Activated CD8-positive, alpha-beta memory T cell treated with anti-CD3 and anti-CD28 coated beads, Interleukin-2, amount 10 ng/mL, durations not matched to agents 7 days and 5 days (primary cell): ENCODE measurements at regions not wholly inside any gene's neighbourhood (a gene's known extent, or its start where the extent isn't known, plus 50 kb on each side); places are given as distances from the start of the nearest gene placed in this dataset.
"Not testable (repeated sequence)": the region's sequence is repeated elsewhere in the genome, so short reads cannot be mapped to it uniquely, and the experiment has no call there.

ENCODE experiments used
- ATAC-seq: fragments of 150-1000 bp; cut with Tn5 transposase; one replicate; pipeline ENCODE4 v1.10.0; 2021; ENCODE audit warnings: moderate library complexity
- CTCF ChIA-PET: fragments of 350-600 bp; sonication (Branson Sonifier 250); formaldehyde crosslinking; loops from one replicate; lab custom pipeline; 2021; ENCODE audit warnings: antibody characterized with exemption; lab: Charles Lee
- DNase-seq: peaks from one replicate; pipeline ENCODE4 v3.0.0-alpha.2; 2020
- H3K27ac Mint-ChIP-seq: one replicate; pipeline ENCODE4 v1.8.0; 2021; ENCODE audit warnings: mild to moderate bottlenecking, mixed read lengths
- H3K27me3 Mint-ChIP-seq: one replicate; pipeline ENCODE4 v1.8.0; 2021; ENCODE audit warnings: mixed read lengths
- H3K36me3 Mint-ChIP-seq: one replicate; pipeline ENCODE4 v1.8.0; 2021; ENCODE audit warnings: mild to moderate bottlenecking, mixed read lengths
- H3K4me1 Mint-ChIP-seq: one replicate; pipeline ENCODE4 v1.8.0; 2021; ENCODE audit warnings: mixed read lengths
- H3K4me3 Mint-ChIP-seq: one replicate; pipeline ENCODE4 v1.8.0; 2021; ENCODE audit warnings: mild to moderate bottlenecking, moderate library complexity, mixed read lengths
- H3K9me3 Mint-ChIP-seq: one replicate; pipeline ENCODE4 v1.8.0; 2022; ENCODE audit warnings: low read depth, mixed read lengths

GRCh38 chr21:16117851-16118590, 388.2 kb downstream of the USP25 start:
- no peaks in the 10 kb centered on the region for H3K36me3 Mint-ChIP-seq
- CTCF ChIA-PET, result no interaction called here
- no peak overlapping the region for H3K27ac Mint-ChIP-seq
- H3K4me1 Mint-ChIP-seq, result no peaks in the 10 kb centered on the region
- DNase-seq (no peak), ATAC-seq (no peak)
- H3K9me3 Mint-ChIP-seq, result peaks cover 3% of the 10 kb centered on the region
- H3K27me3 Mint-ChIP-seq, result no peaks in the 10 kb centered on the region
- H3K4me3 Mint-ChIP-seq, result no peak overlapping the region

- no peak for ATAC-seq
- Mint-ChIP-seq H3K27ac (no peak overlapping the region), H3K36me3 (no peaks in the 10 kb centered on the region), H3K4me3 (no peak overlapping the region), H3K27me3 (no peaks in the 10 kb centered on the region), H3K4me1 (no peaks in the 10 kb centered on the region), H3K9me3 (no peaks in the 10 kb centered on the region)
- DNase-seq, result no peak
- CTCF ChIA-PET, result no interaction called here
Observed at GRCh38 chr21:16124378-16125138, 394.8 kb downstream of the USP25 start.

- no peak overlapping the region for H3K27ac Mint-ChIP-seq
- no peaks in the 10 kb centered on the region for H3K9me3 Mint-ChIP-seq
- H3K36me3 Mint-ChIP-seq, result no peaks in the 10 kb centered on the region
- ATAC-seq, result no peak
- no peak overlapping the region for H3K4me3 Mint-ChIP-seq
- DNase-seq, result no peak
- no peaks in the 10 kb centered on the region for H3K4me1 Mint-ChIP-seq
- CTCF ChIA-PET, result no interaction called here
- H3K27me3 Mint-ChIP-seq, result no peaks in the 10 kb centered on the region
Observed at GRCh38 chr21:16125274-16125673, 395.5 kb downstream of the USP25 start.

GRCh38 chr21:16132453-16132852, 402.7 kb downstream of the USP25 start:
- H3K27ac Mint-ChIP-seq, H3K4me1 Mint-ChIP-seq, ATAC-seq, H3K4me3 Mint-ChIP-seq, H3K9me3 Mint-ChIP-seq, CTCF ChIA-PET, H3K36me3 Mint-ChIP-seq, H3K27me3 Mint-ChIP-seq, DNase-seq: not testable (repeated sequence)

GRCh38 chr21:16133248-16133647, 403.5 kb downstream of the USP25 start:
- no peaks in the 10 kb centered on the region for H3K9me3 Mint-ChIP-seq
- H3K27ac Mint-ChIP-seq, result no peak overlapping the region

GRCh38 chr21:16134134-16134533, 404.4 kb downstream of the USP25 start:
- Mint-ChIP-seq H3K36me3 (no peaks in the 10 kb centered on the region), H3K9me3 (no peaks in the 10 kb centered on the region)
- CTCF ChIA-PET, result no interaction called here

More at GRCh38 chr21:16133248-16133647, 403.5 kb downstream of the USP25 start:
- no peaks in the 10 kb centered on the region for H3K27me3 Mint-ChIP-seq
- ATAC-seq (no peak), DNase-seq (no peak)
- H3K36me3 Mint-ChIP-seq, result no peaks in the 10 kb centered on the region
- H3K4me3 Mint-ChIP-seq, result no peak overlapping the region
- H3K4me1 Mint-ChIP-seq, result no peaks in the 10 kb centered on the region
- CTCF ChIA-PET, result no interaction called here

GRCh38 chr21:16137106-16137505, 407.3 kb downstream of the USP25 start:
- ATAC-seq, result no peak
- Mint-ChIP-seq H3K9me3 (no peaks in the 10 kb centered on the region), H3K27ac (no peak overlapping the region), H3K27me3 (no peaks in the 10 kb centered on the region), H3K4me1 (no peaks in the 10 kb centered on the region), H3K36me3 (no peaks in the 10 kb centered on the region), H3K4me3 (no peak overlapping the region)
- CTCF ChIA-PET, result no interaction called here
- no peak for DNase-seq

More at GRCh38 chr21:16134134-16134533, 404.4 kb downstream of the USP25 start:
- Mint-ChIP-seq H3K27ac (no peak overlapping the region), H3K4me3 (no peak overlapping the region), H3K27me3 (no peaks in the 10 kb centered on the region), H3K4me1 (no peaks in the 10 kb centered on the region)
- DNase-seq (no peak), ATAC-seq (no peak)

GRCh38 chr21:16145052-16145451, 415.3 kb downstream of the USP25 start:
- H3K9me3 Mint-ChIP-seq, result no peaks in the 10 kb centered on the region
- H3K27ac Mint-ChIP-seq, result no peak overlapping the region
- ATAC-seq (no peak), DNase-seq (no peak)
- no peaks in the 10 kb centered on the region for H3K36me3 Mint-ChIP-seq
- no peaks in the 10 kb centered on the region for H3K4me1 Mint-ChIP-seq
- H3K27me3 Mint-ChIP-seq, result no peaks in the 10 kb centered on the region
- CTCF ChIA-PET, result no interaction called here
- no peak overlapping the region for H3K4me3 Mint-ChIP-seq

- Mint-ChIP-seq H3K9me3 (no peaks in the 10 kb centered on the region), H3K4me3 (no peak overlapping the region), H3K36me3 (no peaks in the 10 kb centered on the region), H3K27me3 (no peaks in the 10 kb centered on the region), H3K27ac (no peak overlapping the region), H3K4me1 (no peaks in the 10 kb centered on the region)
- DNase-seq (no peak), ATAC-seq (no peak)
- CTCF ChIA-PET, result no interaction called here
Observed at GRCh38 chr21:16145479-16145878, 415.7 kb downstream of the USP25 start.

GRCh38 chr21:16154321-16154720, 424.5 kb downstream of the USP25 start:
- H3K4me3 Mint-ChIP-seq, result no peak overlapping the region
- ATAC-seq (no peak), DNase-seq (no peak)
- H3K27me3 Mint-ChIP-seq, result no peaks in the 10 kb centered on the region
- H3K27ac Mint-ChIP-seq, result no peak overlapping the region
- H3K36me3 Mint-ChIP-seq, result no peaks in the 10 kb centered on the region
- no peaks in the 10 kb centered on the region for H3K9me3 Mint-ChIP-seq
- CTCF ChIA-PET, result interaction anchor here (0.6 kb wide), 1 partner anchor 836 kb away, joined by 4 read pairs; no protein-coding TSS in a partner anchor
- H3K4me1 Mint-ChIP-seq, result no peaks in the 10 kb centered on the region

- H3K4me1 Mint-ChIP-seq, result no peaks in the 10 kb centered on the region
- DNase-seq, result no peak
- H3K4me3 Mint-ChIP-seq, result no peak overlapping the region
- no peaks in the 10 kb centered on the region for H3K9me3 Mint-ChIP-seq
- CTCF ChIA-PET, result interaction anchor here (0.6 kb wide), 1 partner anchor 837 kb away, joined by 4 read pairs; no protein-coding TSS in a partner anchor
- H3K27ac Mint-ChIP-seq, result no peak overlapping the region
- no peak for ATAC-seq
- no peaks in the 10 kb centered on the region for H3K36me3 Mint-ChIP-seq
- H3K27me3 Mint-ChIP-seq, result no peaks in the 10 kb centered on the region
Observed at GRCh38 chr21:16154951-16155635, 425.3 kb downstream of the USP25 start.

GRCh38 chr21:16156841-16157489, 427.2 kb downstream of the USP25 start:
- ATAC-seq, result no peak
- H3K4me1 Mint-ChIP-seq, result no peaks in the 10 kb centered on the region
- no peak overlapping the region for H3K4me3 Mint-ChIP-seq
- no peaks in the 10 kb centered on the region for H3K27me3 Mint-ChIP-seq
- H3K9me3 Mint-ChIP-seq, result no peaks in the 10 kb centered on the region
- H3K27ac Mint-ChIP-seq, result no peak overlapping the region
- DNase-seq, result no peak
- no peaks in the 10 kb centered on the region for H3K36me3 Mint-ChIP-seq
- CTCF ChIA-PET, result no interaction called here

GRCh38 chr21:16159213-16159970, 429.6 kb downstream of the USP25 start:
- CTCF ChIA-PET, result no interaction called here
- Mint-ChIP-seq H3K36me3 (no peaks in the 10 kb centered on the region), H3K27ac (no peak overlapping the region), H3K27me3 (no peaks in the 10 kb centered on the region), H3K4me1 (no peaks in the 10 kb centered on the region), H3K9me3 (no peaks in the 10 kb centered on the region), H3K4me3 (no peak overlapping the region)
- DNase-seq (no peak), ATAC-seq (no peak)
